Pancreas (tissue), 10 donors: ENCODE measurements at regions not wholly inside any gene's neighbourhood (a gene's known extent, or its start where the extent isn't known, plus 50 kb on each side); places are given as distances from the start of the nearest gene placed in this dataset.

Experiments
- ATAC-seq, 4 donors: fragments of 200-7000 bp; cut with Tn5 transposase; one replicate each; pipeline versions ENCODE4 v1.8.0 to v1.9.1; 2020; ENCODE audit warnings: mild to moderate bottlenecking in 4 of 4, moderate library complexity in 4 of 4
- DNase-seq, 6 donors: peaks; one replicate each; pipeline ENCODE4 v3.0.0-alpha.2; 2020
- FAIRE-seq: peaks from 2 replicates; lab custom pipeline; 2012; peaks lifted over from hg19 to GRCh38; lab: Jason Lieb, UNC
- H3K27ac ChIP-seq, 4 donors: fragments of 200-600 bp; sonication (generic); 1 replicate in 3 of 4; 2 replicates in 1 of 4; pipeline versions ENCODE4 v1.5.0 to v1.8.0; 2020
- H3K27me3 ChIP-seq, 4 donors: fragments of 200-600 bp; one replicate each; pipeline ENCODE4 v1.8.0; 2021
- H3K36me3 ChIP-seq, 3 donors: fragments of 200-600 bp; sonication (generic) in 1 of 3; one replicate each; pipeline versions ENCODE4 v1.5.0 to v1.8.0; 2020 to 2021
- H3K4me1 ChIP-seq, 3 donors: fragments of 200-600 bp; one replicate each; pipeline ENCODE4 v1.8.0; 2021
- H3K4me3 ChIP-seq, 4 donors: fragments of 200-600 bp; sonication (generic) in 2 of 4; one replicate each; pipeline versions ENCODE4 v1.5.0 to v1.8.0; 2020 to 2021
- H3K9me3 ChIP-seq, 4 donors: fragments of 200-600 bp; one replicate each; pipeline ENCODE4 v1.8.0; 2021
- CTCF ChIP-seq, 4 donors: fragments of 200-600 bp; sonication (generic) in 3 of 4; IDR thresholded peaks; one replicate each; pipeline versions ENCODE4 v1.5.0 to v1.8.0; 2021; ENCODE audit warnings: antibody characterized with exemption in 4 of 4
- WGBS, 2 donors: extraction: QIAGEN DNeasy Blood & Tissue Kit; methylation state at CpG; one replicate each; pipeline ENCODE4 v1.1.7; 2013; 5-methylcytosine and 5-hydroxymethylcytosine counted together
- intact Hi-C, 3 donors: fragments of 100-400 bp; cut with DNase I; formaldehyde crosslinking; loops; one replicate each; pipeline versions ENCODE4 v1.11.1 to v1.14.2; 2022
- donor health status: healthy with polysubstance abuse.
- donor health status: DM: no; HTN: no; CAD: no; lungs with moderate emphysema.
- donor health status: DM: no; HTN: no; CAD: no.
- donor health status: control.
- donor health status: control.
- donor health status: Bipolar disorder and iron deficiency.
- donor health status: DM: yes; HTN: yes; CAD: no.
- donor health status: DM: no; HTN: no; CAD: no.
- donor health status: DM: no; HTN: no; CAD: no.
- donor health status: DM: yes; HTN: yes; CAD: no.

GRCh38 chr21:27403011-27403410, 436.1 kb upstream of the ADAMTS5 start:
- FAIRE-seq, result no peak
- no peak for ATAC-seq
- Histone ChIP-seq H3K4me3 (no peak overlapping the region), H3K27ac (no peak overlapping the region), H3K9me3 (no peaks in the 10 kb centered on the region), H3K36me3 (no peaks in the 10 kb centered on the region), H3K4me1 (peaks cover 0 to 6% (median 0%) of the 10 kb centered on the region in 3 donors), H3K27me3 (no peaks in the 10 kb centered on the region)
- WGBS, 2 donors, result 92 to 93% methylated on average over 3 of the region's 3 CpGs
- DNase-seq, result no peak
- no peak for TF ChIP-seq CTCF (IDR thresholded peaks at IDR 0.05)
- intact Hi-C loops, result no loop called here

- Histone ChIP-seq H3K4me3 (no peak overlapping the region), H3K27ac (no peak overlapping the region), H3K4me1 (no peaks in the 10 kb centered on the region), H3K36me3 (no peaks in the 10 kb centered on the region), H3K27me3 (no peaks in the 10 kb centered on the region), H3K9me3 (no peaks in the 10 kb centered on the region)
- ATAC-seq, result no peak
- no peak for FAIRE-seq
- 67 to 73% methylated on average over 4 of the region's 4 CpGs for WGBS, 2 donors
- intact Hi-C loops, result no loop called here
- TF ChIP-seq CTCF (IDR thresholded peaks at IDR 0.05), result no peak
- DNase-seq, result no peak
These were observed 433.2 kb upstream of the ADAMTS5 start for GRCh38 chr21:27400045-27400444.

- intact Hi-C loops, result no loop called here
- DNase-seq (no peak), FAIRE-seq (no peak), ATAC-seq (no peak)
- H3K4me3 ChIP-seq, result no peak overlapping the region
- no peak overlapping the region for H3K27ac ChIP-seq
- H3K9me3 ChIP-seq, result no peaks in the 10 kb centered on the region
- no peaks in the 10 kb centered on the region for H3K36me3 ChIP-seq
- no peak for TF ChIP-seq CTCF (IDR thresholded peaks at IDR 0.05)
- H3K27me3 ChIP-seq, result no peaks in the 10 kb centered on the region
- 79 to 93% methylated on average over 1 of the region's 1 CpG for WGBS, 2 donors
- H3K4me1 ChIP-seq, result no peaks in the 10 kb centered on the region
These were observed 430.7 kb upstream of the ADAMTS5 start for GRCh38 chr21:27397578-27397977.

GRCh38 chr21:27393726-27394125, 426.8 kb upstream of the ADAMTS5 start:
- intact Hi-C loops, result no loop called here
- WGBS, 2 donors, result 83 to 92% methylated on average over 3 of the region's 3 CpGs

DNA sequence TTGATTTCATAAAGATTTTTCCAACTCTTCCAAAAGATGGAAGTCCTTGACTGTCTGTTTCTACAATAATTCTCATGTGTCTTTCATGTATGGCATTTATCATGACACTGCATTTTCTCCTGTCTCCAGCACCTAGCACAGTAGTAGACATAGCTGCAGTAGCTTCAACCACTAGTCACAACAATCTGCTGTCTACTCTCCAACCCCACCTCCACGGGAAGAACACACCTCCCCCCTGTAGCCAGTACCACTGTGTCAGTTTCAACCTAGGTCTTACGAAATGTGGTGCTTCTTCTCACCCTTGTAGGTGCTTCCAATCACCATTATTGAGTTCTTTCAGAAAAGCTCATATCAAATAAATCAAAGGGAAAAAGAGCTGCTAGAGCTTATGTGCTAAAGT, 425.1 kb upstream of the ADAMTS5 start:
- no peak for TF ChIP-seq CTCF (IDR thresholded peaks at IDR 0.05)

More at GRCh38 chr21:27393726-27394125, 426.8 kb upstream of the ADAMTS5 start:
- no peak for TF ChIP-seq CTCF (IDR thresholded peaks at IDR 0.05)
- no peak for DNase-seq
- Histone ChIP-seq H3K27me3 (no peaks in the 10 kb centered on the region), H3K9me3 (no peaks in the 10 kb centered on the region), H3K36me3 (no peaks in the 10 kb centered on the region), H3K4me1 (no peaks in the 10 kb centered on the region), H3K4me3 (no peak overlapping the region), H3K27ac (no peak overlapping the region)
- no peak for FAIRE-seq
- no peak for ATAC-seq

More for the DNA sequence above, 425.1 kb upstream of the ADAMTS5 start:
- H3K4me1 ChIP-seq, result no peaks in the 10 kb centered on the region
- WGBS, 2 donors, result 59 to 72% methylated on average over 2 of the region's 2 CpGs
- DNase-seq (no peak), FAIRE-seq (no peak), ATAC-seq (no peak)
- H3K4me3 ChIP-seq, result no peak overlapping the region
- no peaks in the 10 kb centered on the region for H3K9me3 ChIP-seq
- intact Hi-C loops, result no loop called here
- no peaks in the 10 kb centered on the region for H3K27me3 ChIP-seq
- no peak overlapping the region for H3K27ac ChIP-seq
- no peaks in the 10 kb centered on the region for H3K36me3 ChIP-seq
